K562 (cell line): ENCODE measurements at regions not wholly inside any gene's neighbourhood (a gene's known extent, or its start where the extent isn't known, plus 50 kb on each side); places are given as distances from the start of the nearest gene placed in this dataset.

Source experiments
- ATAC-seq: fragments of 200-7000 bp; cut with Tn5 transposase; 3 replicates; pipeline ENCODE4 v1.9.1; 2020; ENCODE audit warnings: moderate library complexity
- BruUV-seq: library from RNA; stranded (reverse); fragments of 400-500 nt; replicated peaks from 2 replicates; lab custom pipeline; 2021; lab: Mats Ljungman, UMichigan
- CTCF ChIA-PET: fragments of 300-600 bp; formaldehyde crosslinking; extraction: SDS; loops from one replicate; lab custom pipeline; 2021; ENCODE audit warnings: low intra/inter-chr PET ratio; lab: Yijun Ruan, JAX
- POLR2A ChIA-PET: fragments of 300-600, 350-650 bp; sonication (Branson Sonifier 250); formaldehyde crosslinking; extraction: SDS; loops from one replicate; lab custom pipeline; 2021; ENCODE audit warnings: antibody characterized with exemption, inconsistent platforms; lab: Yijun Ruan, JAX
- DNase-seq, 4 experiments: peaks; one replicate each; pipeline versions ENCODE4 v3.0.0 to v3.0.0-alpha.2; 2011 to 2018; ENCODE audit warnings: low spot score in 3 of 4, mixed read lengths in 3 of 4; ENCODE audit errors: extremely low read depth in 1 of 4
- FAIRE-seq: peaks from 2 replicates; lab custom pipeline; 2011; peaks lifted over from hg19 to GRCh38; lab: Jason Lieb, UNC
- H2AFZ ChIP-seq: 2 replicates; pipeline ENCODE4 v1.6.0; 2011; ENCODE audit warnings: low read depth, low read length, control low read depth, inconsistent platforms
- H3K27ac ChIP-seq: fragments of 200-600 bp; 3 replicates; pipeline ENCODE4 v1.8.0; 2011; ENCODE audit warnings: low read depth, mild to moderate bottlenecking, control low read depth, inconsistent platforms, low read length, moderate library complexity, mixed read lengths; ENCODE audit errors: extremely low read depth
- H3K27me3 ChIP-seq, 2 experiments: fragments of 300-600 bp in 1 of 2; 2 replicates in 1 of 2; 3 replicates in 1 of 2; pipeline versions ENCODE4 v1.6.0 to v1.8.0; 2011; ENCODE audit warnings: inconsistent platforms in 2 of 2, low read length in 2 of 2, mild to moderate bottlenecking in 1 of 2, mixed read lengths in 1 of 2, moderate library complexity in 1 of 2; ENCODE audit not compliant: control insufficient read depth in 2 of 2, insufficient read depth in 2 of 2
- H3K36me3 ChIP-seq: fragments of 300-600 bp; 3 replicates; pipeline ENCODE4 v1.8.0; 2011; ENCODE audit warnings: mild to moderate bottlenecking, low read length, inconsistent platforms; ENCODE audit not compliant: control insufficient read depth, insufficient read depth
- H3K4me1 ChIP-seq, 2 experiments: fragments of 200-600 bp in 1 of 2; replicated peaks in 1 of 2; 2 replicates in 1 of 2; 3 replicates in 1 of 2; pipeline versions ENCODE4 v1.5.1 to v1.8.0; 2011; ENCODE audit warnings: inconsistent platforms in 2 of 2, low read length in 2 of 2, mild to moderate bottlenecking in 1 of 2, mixed read lengths in 1 of 2, moderate library complexity in 1 of 2; ENCODE audit not compliant: control insufficient read depth in 2 of 2, insufficient read depth in 2 of 2
- H3K4me2 ChIP-seq: 2 replicates; pipeline ENCODE4 v1.6.1; 2011; ENCODE audit warnings: low read length, control low read depth, inconsistent platforms, mixed read lengths; ENCODE audit not compliant: insufficient read depth
- H3K4me3 ChIP-seq: fragments of 200-600 bp; sonication (generic), shearing (Covaris generic); 2 replicates; pipeline ENCODE4 v1.5.1; 2016; ENCODE audit warnings: control low read depth, inconsistent platforms
- H3K79me2 ChIP-seq: fragments of 200-600 bp; 3 replicates; pipeline ENCODE4 v1.8.0; 2011; ENCODE audit warnings: low read length, inconsistent platforms; ENCODE audit not compliant: control insufficient read depth, insufficient read depth
- H3K9ac ChIP-seq, 2 experiments: 2 replicates each; pipeline versions ENCODE4 v1.6.0 to v1.6.1; 2011; ENCODE audit warnings: low read depth in 2 of 2, low read length in 2 of 2, control low read depth in 1 of 2, inconsistent platforms in 1 of 2, mild to moderate bottlenecking in 1 of 2, mixed read lengths in 1 of 2; ENCODE audit not compliant: insufficient read depth in 1 of 2
- H3K9me1 ChIP-seq: one replicate; pipeline ENCODE4 v1.6.0; 2011; ENCODE audit warnings: inconsistent platforms, mild to moderate bottlenecking, low read length, moderate library complexity; ENCODE audit not compliant: control insufficient read depth, insufficient read depth
- H3K9me3 ChIP-seq: replicated peaks from 2 replicates; pipeline ENCODE4 v1.5.1; 2011; ENCODE audit warnings: low read depth, low read length, inconsistent platforms; ENCODE audit not compliant: control insufficient read depth, insufficient read depth
- H4K20me1 ChIP-seq: replicated peaks from 2 replicates; pipeline ENCODE4 v1.6.1; 2011; ENCODE audit warnings: low read length, inconsistent platforms, mixed read lengths; ENCODE audit not compliant: control insufficient read depth, insufficient read depth
- ADNP ChIP-seq: fragments of 200-800 bp; sonication (Bioruptor generic); IDR thresholded peaks from 2 replicates; pipeline ENCODE4 v1.6.1; 2016; ENCODE audit warnings: missing genetic modification characterization, missing compliant biosample characterization
- BCOR ChIP-seq: fragments of 450-650 bp; IDR thresholded peaks from 2 replicates; pipeline ENCODE4 v1.6.1; 2016
- CHD4 ChIP-seq: fragments of 200-600 bp; sonication (generic); IDR thresholded peaks from 3 replicates; pipeline ENCODE4 v1.6.1; 2012; ENCODE audit warnings: low read depth, mild to moderate bottlenecking, mixed read lengths, low read length, inconsistent platforms; ENCODE audit not compliant: insufficient read depth, insufficient replicate concordance, poor library complexity, severe bottlenecking
- HDAC2 ChIP-seq: fragments of 450-650 bp; IDR thresholded peaks from 2 replicates; pipeline ENCODE4 v1.6.1; 2016; ENCODE audit warnings: mild to moderate bottlenecking
- KDM1A ChIP-seq, 2 experiments: fragments of 450-650 bp; IDR thresholded peaks; 2 replicates each; pipeline ENCODE4 v1.6.1; 2016; ENCODE audit warnings: mild to moderate bottlenecking in 2 of 2
- NELFE ChIP-seq: IDR thresholded peaks from 2 replicates; pipeline ENCODE4 v1.6.1; 2011; ENCODE audit warnings: mild to moderate bottlenecking; ENCODE audit not compliant: insufficient read depth, insufficient read length
- PHF20 ChIP-seq: fragments of 450-650 bp; IDR thresholded peaks from 2 replicates; pipeline ENCODE4 v1.6.1; 2018; ENCODE audit not compliant: partially characterized antibody
- RBM25 ChIP-seq: fragments of 200-400 bp; formaldehyde crosslinking; IDR thresholded peaks from 2 replicates; pipeline ENCODE4 v1.6.1; 2018; ENCODE audit warnings: low read length, low read depth, moderate library complexity; ENCODE audit not compliant: severe bottlenecking
- WGBS: fragments of 100-300 bp; shearing (Covaris generic); methylation state at CpG from one replicate; pipeline ENCODE4 v1.1.6; 2016; ENCODE audit warnings: low coverage, mixed read lengths; ENCODE audit not compliant: insufficient coverage; ENCODE audit errors: missing lambda C conversion rate; 5-methylcytosine and 5-hydroxymethylcytosine counted together
- in situ Hi-C: fragments of 300-500 bp; cut with MboI; formaldehyde crosslinking; loops from 4 replicates; pipeline ENCODE4 v1.15.0; 2018; ENCODE audit warnings: inconsistent platforms, mixed read lengths
- intact Hi-C: fragments of 100-400 bp; cut with micrococcal nuclease; formaldehyde crosslinking; loops from 2 replicates; pipeline ENCODE4 v1.14.2; 2022
- TF ChIP-seq, protein P1 (sequence below): fragments of 450-650 bp; formaldehyde crosslinking; IDR thresholded peaks from 2 replicates; pipeline ENCODE4 v1.4.0; 2020; ENCODE audit warnings: mild to moderate bottlenecking

DNA sequence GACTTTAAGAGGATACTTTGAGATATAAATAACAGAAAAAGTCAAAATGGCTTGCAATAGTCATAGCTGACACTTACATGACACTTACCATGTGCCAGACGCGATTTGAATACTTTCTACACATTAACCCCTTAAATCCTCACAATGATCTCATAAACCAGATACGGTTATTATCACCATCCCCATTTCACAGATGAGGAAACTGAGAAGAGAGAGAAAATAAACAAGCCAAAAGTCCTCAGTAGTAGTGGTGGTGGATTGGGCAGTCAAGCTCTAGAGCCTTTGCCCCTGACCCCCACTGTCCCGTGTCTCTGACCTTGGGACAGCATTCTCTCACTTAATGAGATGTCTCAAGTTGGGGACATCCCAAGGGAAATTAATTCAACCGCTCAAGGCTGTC is 105.2 kb upstream of the TAF1B start:
- in situ Hi-C loops, result no loop called here
- POLR2A ChIA-PET, result no interaction called here
- H3K36me3 ChIP-seq, result no peaks in the 10 kb centered on the region

More for the DNA sequence above, 105.2 kb upstream of the TAF1B start:
- Histone ChIP-seq H3K9ac (no peak overlapping the region), H2AFZ (peak overlapping the region; percentile 69; the same call in 1 of the 2 replicates), H3K4me2 (no peak overlapping the region), H3K9me3 (no peaks in the 10 kb centered on the region), H3K4me1 (peaks cover 10 to 11% of the 10 kb centered on the region in 2 experiments; a peak in 4 of 5 replicates)
- FAIRE-seq, result no peak
- 35% methylated on average over 4 of the region's 5 CpGs for WGBS
- peak; percentile 87 for TF ChIP-seq ADNP (tag)
- TF ChIP-seq, protein P1, sequence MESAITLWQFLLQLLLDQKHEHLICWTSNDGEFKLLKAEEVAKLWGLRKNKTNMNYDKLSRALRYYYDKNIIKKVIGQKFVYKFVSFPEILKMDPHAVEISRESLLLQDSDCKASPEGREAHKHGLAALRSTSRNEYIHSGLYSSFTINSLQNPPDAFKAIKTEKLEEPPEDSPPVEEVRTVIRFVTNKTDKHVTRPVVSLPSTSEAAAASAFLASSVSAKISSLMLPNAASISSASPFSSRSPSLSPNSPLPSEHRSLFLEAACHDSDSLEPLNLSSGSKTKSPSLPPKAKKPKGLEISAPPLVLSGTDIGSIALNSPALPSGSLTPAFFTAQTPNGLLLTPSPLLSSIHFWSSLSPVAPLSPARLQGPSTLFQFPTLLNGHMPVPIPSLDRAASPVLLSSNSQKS (CRISPR knock-in tag), result no peak
- TF ChIP-seq NELFE, result no peak
- peak; percentile 37 for TF ChIP-seq CHD4
- peak; percentile 35 to 55; a peak in 2 of 4 replicates for TF ChIP-seq KDM1A (IDR thresholded peaks at IDR 0.05)
- TF ChIP-seq RBM25, result peak; percentile 91
- TF ChIP-seq PHF20, result peak; percentile 12
- TF ChIP-seq HDAC2, result 0 out of 2 replicates have a peak, but pooled peaks have one; percentile 20
- peak; percentile 89 for TF ChIP-seq BCOR
- TF ChIP-seq, all 486 proteins: peak for 7
- CTCF ChIA-PET, result no interaction called here
- Histone ChIP-seq H4K20me1 (no peaks in the 10 kb centered on the region), H3K27ac (no peak overlapping the region), H3K79me2 (no peaks in the 10 kb centered on the region), H3K9me1 (no peaks in the 10 kb centered on the region), H3K4me3 (no peak overlapping the region), H3K27me3 (peaks cover 5 to 13% of the 10 kb centered on the region in 2 experiments; a peak in 3 of 5 replicates)
- no TSS peak for BruUV-seq
- ATAC-seq (no peak), DNase-seq (no peak)
- intact Hi-C loops, result loop anchor here (5.0 kb wide), 1 partner anchor 166 kb away; no protein-coding TSS in a partner anchor
